Neural progenitor cell (in vitro differentiated cells): ENCODE measurements at regions not wholly inside any gene's neighbourhood (a gene's known extent, or its start where the extent isn't known, plus 50 kb on each side); places are given as distances from the start of the nearest gene placed in this dataset.

Source experiments
- EZH2 ChIP-seq: fragments of 200-600 bp; sonication (generic); IDR thresholded peaks from 2 replicates; pipeline ENCODE4 v1.6.1; 2017; ENCODE audit warnings: antibody characterized with exemption, mild to moderate bottlenecking, moderate library complexity
- EZH2phosphoT487 ChIP-seq: fragments of 200-600 bp; sonication (generic); IDR thresholded peaks from 2 replicates; pipeline ENCODE4 v1.6.1; 2017; ENCODE audit warnings: antibody characterized with exemption
- TF ChIP-seq, protein P1 (sequence below): fragments of 200-600 bp; sonication (generic); IDR thresholded peaks from 2 replicates; pipeline ENCODE4 v1.5.1; 2017; ENCODE audit warnings: antibody characterized with exemption, mild to moderate bottlenecking

GRCh38 chr10:131514454-131514853 is 202.9 kb upstream of the TCERG1L start:
- TF ChIP-seq EZH2 (no peak), EZH2phosphoT487 (no peak)
- TF ChIP-seq, protein P1, sequence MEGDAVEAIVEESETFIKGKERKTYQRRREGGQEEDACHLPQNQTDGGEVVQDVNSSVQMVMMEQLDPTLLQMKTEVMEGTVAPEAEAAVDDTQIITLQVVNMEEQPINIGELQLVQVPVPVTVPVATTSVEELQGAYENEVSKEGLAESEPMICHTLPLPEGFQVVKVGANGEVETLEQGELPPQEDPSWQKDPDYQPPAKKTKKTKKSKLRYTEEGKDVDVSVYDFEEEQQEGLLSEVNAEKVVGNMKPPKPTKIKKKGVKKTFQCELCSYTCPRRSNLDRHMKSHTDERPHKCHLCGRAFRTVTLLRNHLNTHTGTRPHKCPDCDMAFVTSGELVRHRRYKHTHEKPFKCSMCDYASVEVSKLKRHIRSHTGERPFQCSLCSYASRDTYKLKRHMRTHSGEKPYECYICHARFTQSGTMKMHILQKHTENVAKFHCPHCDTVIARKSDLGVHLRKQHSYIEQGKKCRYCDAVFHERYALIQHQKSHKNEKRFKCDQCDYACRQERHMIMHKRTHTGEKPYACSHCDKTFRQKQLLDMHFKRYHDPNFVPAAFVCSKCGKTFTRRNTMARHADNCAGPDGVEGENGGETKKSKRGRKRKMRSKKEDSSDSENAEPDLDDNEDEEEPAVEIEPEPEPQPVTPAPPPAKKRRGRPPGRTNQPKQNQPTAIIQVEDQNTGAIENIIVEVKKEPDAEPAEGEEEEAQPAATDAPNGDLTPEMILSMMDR: no peak
